SK-N-SH treated with all-trans-retinoic acid at 6 μM for 48 hours (cell line): ENCODE measurements at regions not wholly inside any gene's neighbourhood (a gene's known extent, or its start where the extent isn't known, plus 50 kb on each side); places are given as distances from the start of the nearest gene placed in this dataset.

Source experiments
- ATAC-seq: fragments of 200-7000 bp; cut with Tn5 transposase; 3 replicates; pipeline ENCODE4 v1.9.1; 2020; ENCODE audit warnings: mild to moderate bottlenecking, moderate library complexity
- ARNTL ChIP-seq: fragments of 450-650 bp; formaldehyde crosslinking; IDR thresholded peaks from 2 replicates; pipeline ENCODE4 v1.5.0; 2020; ENCODE audit warnings: low read depth, mild to moderate bottlenecking, moderate library complexity, borderline replicate concordance
- GLIS3 ChIP-seq: fragments of 250-450 bp; sonication (Bioruptor Pico); IDR thresholded peaks from 2 replicates; pipeline ENCODE4 v1.5.0; 2020; ENCODE audit warnings: mild to moderate bottlenecking, moderate library complexity
- ISL1 ChIP-seq: fragments of 250-450 bp; sonication (Bioruptor Pico); IDR thresholded peaks from 2 replicates; pipeline ENCODE4 v2.1.2; 2022; ENCODE audit warnings: mild to moderate bottlenecking, moderate library complexity
- OSR1 ChIP-seq: fragments of 250-450 bp; sonication (Bioruptor Pico); IDR thresholded peaks from 2 replicates; pipeline ENCODE4 v1.8.0; 2022; ENCODE audit warnings: moderate library complexity, mild to moderate bottlenecking, inconsistent platforms
- RARB ChIP-seq: fragments of 250-450 bp; sonication (Bioruptor Pico); IDR thresholded peaks from 2 replicates; pipeline ENCODE4 v1.8.0; 2021; ENCODE audit warnings: mild to moderate bottlenecking, moderate library complexity
- SNAI2 ChIP-seq: fragments of 250-450 bp; sonication (Bioruptor Pico); IDR thresholded peaks from 2 replicates; pipeline ENCODE4 v1.5.0; 2020; ENCODE audit warnings: mild to moderate bottlenecking, moderate library complexity
- TCF4 ChIP-seq: fragments of 250-450 bp; sonication (Bioruptor Pico); IDR thresholded peaks from 2 replicates; pipeline ENCODE4 v1.8.0; 2021; ENCODE audit warnings: mild to moderate bottlenecking, moderate library complexity, borderline replicate concordance
- ZFP3 ChIP-seq: fragments of 250-450 bp; sonication (Bioruptor Pico); IDR thresholded peaks from 2 replicates; pipeline ENCODE4 v1.5.0; 2020; ENCODE audit warnings: mild to moderate bottlenecking, moderate library complexity
- ZFP30 ChIP-seq: fragments of 450-650 bp; formaldehyde crosslinking; IDR thresholded peaks from 2 replicates; pipeline ENCODE4 v1.5.0; 2022; ENCODE audit warnings: mild to moderate bottlenecking, moderate library complexity
- ZNF565 ChIP-seq: fragments of 450-650 bp; formaldehyde crosslinking; conservative IDR thresholded peaks from 2 replicates; pipeline ENCODE4 v1.5.0; 2020; ENCODE audit warnings: low read depth, mild to moderate bottlenecking, moderate library complexity
- ZNF70 ChIP-seq: fragments of 450-650 bp; formaldehyde crosslinking; IDR thresholded peaks from 2 replicates; pipeline ENCODE4 v1.5.0; 2020; ENCODE audit warnings: mild to moderate bottlenecking, moderate library complexity
- ZNF8 ChIP-seq: fragments of 450-650 bp; formaldehyde crosslinking; IDR thresholded peaks from 2 replicates; pipeline ENCODE4 v1.5.0; 2020; ENCODE audit warnings: mild to moderate bottlenecking, moderate library complexity
- TF ChIP-seq, protein P1 (sequence below): fragments of 250-450 bp; sonication (Bioruptor Pico); IDR thresholded peaks from 2 replicates; pipeline ENCODE4 v1.8.0; 2020; ENCODE audit warnings: mild to moderate bottlenecking, moderate library complexity, borderline replicate concordance
- TF ChIP-seq, protein P2 (sequence below): fragments of 250-450 bp; sonication (Bioruptor Pico); IDR thresholded peaks from 2 replicates; pipeline ENCODE4 v1.5.0; 2020; ENCODE audit warnings: mild to moderate bottlenecking, moderate library complexity
- TF ChIP-seq, protein P3 (sequence below): fragments of 250-450 bp; sonication (Bioruptor Pico); IDR thresholded peaks from 2 replicates; pipeline ENCODE4 v1.5.1; 2021; ENCODE audit warnings: mild to moderate bottlenecking, moderate library complexity
- TF ChIP-seq, protein P4 (sequence below): fragments of 250-450 bp; sonication (Bioruptor Pico); IDR thresholded peaks from 2 replicates; pipeline ENCODE4 v1.5.1; 2020; ENCODE audit warnings: low read depth, mild to moderate bottlenecking, moderate library complexity

DNA sequence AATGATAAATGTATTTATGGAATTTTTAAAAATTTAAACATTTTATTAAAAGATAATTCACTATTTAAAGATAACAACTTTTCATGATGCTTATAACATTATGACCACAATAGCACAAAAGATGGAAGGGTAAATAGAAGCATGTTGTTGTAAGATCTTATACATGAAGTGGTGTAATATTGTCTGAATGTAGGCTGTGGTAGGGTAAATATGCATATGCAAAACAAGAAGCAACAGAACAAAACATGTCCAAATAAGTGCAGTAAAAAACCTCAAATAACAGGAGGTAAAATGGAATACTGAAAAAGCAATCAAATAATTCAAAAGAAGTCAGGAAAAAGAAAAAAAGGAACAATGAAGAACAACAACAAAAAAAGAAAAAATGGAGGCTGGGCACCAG, 56.0 kb downstream of the ADM start (continued):
- TF ChIP-seq, protein P1, sequence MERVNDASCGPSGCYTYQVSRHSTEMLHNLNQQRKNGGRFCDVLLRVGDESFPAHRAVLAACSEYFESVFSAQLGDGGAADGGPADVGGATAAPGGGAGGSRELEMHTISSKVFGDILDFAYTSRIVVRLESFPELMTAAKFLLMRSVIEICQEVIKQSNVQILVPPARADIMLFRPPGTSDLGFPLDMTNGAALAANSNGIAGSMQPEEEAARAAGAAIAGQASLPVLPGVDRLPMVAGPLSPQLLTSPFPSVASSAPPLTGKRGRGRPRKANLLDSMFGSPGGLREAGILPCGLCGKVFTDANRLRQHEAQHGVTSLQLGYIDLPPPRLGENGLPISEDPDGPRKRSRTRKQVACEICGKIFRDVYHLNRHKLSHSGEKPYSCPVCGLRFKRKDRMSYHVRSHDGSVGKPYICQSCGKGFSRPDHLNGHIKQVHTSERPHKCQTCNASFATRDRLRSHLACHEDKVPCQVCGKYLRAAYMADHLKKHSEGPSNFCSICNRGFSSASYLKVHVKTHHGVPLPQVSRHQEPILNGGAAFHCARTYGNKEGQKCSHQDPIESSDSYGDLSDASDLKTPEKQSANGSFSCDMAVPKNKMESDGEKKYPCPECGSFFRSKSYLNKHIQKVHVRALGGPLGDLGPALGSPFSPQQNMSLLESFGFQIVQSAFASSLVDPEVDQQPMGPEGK, result no peak
- TF ChIP-seq ZNF70 (CRISPR knock-in tag), result no peak
- TF ChIP-seq ZFP30, result no peak
- no peak for TF ChIP-seq SNAI2 (CRISPR knock-in tag)

DNA sequence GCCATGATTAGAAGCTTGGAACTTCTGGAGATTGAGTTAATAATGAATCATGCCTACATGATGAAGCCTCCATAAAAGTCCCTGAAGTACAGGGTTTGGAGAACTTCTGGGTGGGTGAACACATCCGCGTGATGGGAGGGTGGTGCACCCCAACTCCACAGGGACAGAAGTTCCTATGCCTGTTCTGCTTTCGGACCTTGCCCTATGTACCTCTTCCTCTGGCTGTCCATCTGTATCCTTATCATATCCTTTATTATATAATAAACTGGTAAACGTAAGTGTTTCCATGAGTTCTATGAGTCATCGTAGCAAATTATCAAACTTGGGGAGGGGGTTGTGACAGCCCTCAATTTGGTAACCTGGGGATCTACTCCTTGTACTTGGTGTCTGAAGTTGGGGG, 60.2 kb downstream of the ADM start:
- no peak for ATAC-seq

DNA sequence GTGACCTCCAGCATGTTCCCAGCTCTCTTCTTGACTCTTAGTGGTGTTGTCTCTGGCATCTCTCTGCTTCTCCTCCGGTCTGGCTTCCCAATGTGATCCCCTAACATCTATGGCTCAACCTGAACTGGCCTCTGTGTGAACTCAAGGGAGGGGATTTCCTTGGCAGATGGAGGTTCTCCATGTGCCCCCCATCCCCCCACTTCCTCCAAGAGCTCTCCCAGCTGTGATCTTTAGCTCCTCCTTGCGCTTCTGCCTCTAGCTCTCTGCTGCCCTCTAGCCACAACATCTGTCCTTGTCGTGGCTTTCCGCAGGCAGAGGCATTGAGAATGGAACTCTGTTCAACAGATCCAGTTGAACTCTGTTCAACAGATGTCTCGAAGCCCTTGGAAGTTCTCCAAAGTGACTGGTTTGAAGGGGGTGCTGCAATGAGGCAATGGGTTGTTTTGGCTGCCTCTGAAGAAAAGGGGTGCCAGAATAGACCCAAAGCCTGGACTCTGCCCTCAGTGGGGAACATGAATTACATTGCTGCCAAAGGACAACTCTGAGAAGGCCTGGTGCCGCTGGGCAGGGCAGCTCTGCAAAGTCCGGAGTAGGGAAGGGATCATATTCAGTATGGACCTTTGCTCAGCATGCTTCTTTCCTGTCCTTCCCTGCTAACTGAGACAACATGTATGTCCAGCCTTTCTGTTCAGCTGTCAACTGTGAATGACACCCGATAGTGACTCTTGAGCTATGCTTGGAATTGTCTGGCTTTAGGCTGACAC, 61.9 kb downstream of the ADM start:
- peak; percentile 97 for ATAC-seq
- TF ChIP-seq ZNF70 (CRISPR knock-in tag) (peak; percentile 59; the same call in 1 of the 2 replicates), ZNF8 (CRISPR knock-in tag) (no peak)

More for the DNA sequence above, 60.2 kb downstream of the ADM start:
- TF ChIP-seq GLIS3 (CRISPR knock-in tag), result no peak
- TF ChIP-seq ZFP3, result no peak
- TF ChIP-seq SNAI2 (CRISPR knock-in tag), result no peak
- no peak for TF ChIP-seq ISL1 (CRISPR knock-in tag)
- no peak for TF ChIP-seq TCF4
- TF ChIP-seq, protein P2, sequence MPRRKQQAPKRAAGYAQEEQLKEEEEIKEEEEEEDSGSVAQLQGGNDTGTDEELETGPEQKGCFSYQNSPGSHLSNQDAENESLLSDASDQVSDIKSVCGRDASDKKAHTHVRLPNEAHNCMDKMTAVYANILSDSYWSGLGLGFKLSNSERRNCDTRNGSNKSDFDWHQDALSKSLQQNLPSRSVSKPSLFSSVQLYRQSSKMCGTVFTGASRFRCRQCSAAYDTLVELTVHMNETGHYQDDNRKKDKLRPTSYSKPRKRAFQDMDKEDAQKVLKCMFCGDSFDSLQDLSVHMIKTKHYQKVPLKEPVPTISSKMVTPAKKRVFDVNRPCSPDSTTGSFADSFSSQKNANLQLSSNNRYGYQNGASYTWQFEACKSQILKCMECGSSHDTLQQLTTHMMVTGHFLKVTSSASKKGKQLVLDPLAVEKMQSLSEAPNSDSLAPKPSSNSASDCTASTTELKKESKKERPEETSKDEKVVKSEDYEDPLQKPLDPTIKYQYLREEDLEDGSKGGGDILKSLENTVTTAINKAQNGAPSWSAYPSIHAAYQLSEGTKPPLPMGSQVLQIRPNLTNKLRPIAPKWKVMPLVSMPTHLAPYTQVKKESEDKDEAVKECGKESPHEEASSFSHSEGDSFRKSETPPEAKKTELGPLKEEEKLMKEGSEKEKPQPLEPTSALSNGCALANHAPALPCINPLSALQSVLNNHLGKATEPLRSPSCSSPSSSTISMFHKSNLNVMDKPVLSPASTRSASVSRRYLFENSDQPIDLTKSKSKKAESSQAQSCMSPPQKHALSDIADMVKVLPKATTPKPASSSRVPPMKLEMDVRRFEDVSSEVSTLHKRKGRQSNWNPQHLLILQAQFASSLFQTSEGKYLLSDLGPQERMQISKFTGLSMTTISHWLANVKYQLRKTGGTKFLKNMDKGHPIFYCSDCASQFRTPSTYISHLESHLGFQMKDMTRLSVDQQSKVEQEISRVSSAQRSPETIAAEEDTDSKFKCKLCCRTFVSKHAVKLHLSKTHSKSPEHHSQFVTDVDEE (CRISPR knock-in tag), result no peak

DNA sequence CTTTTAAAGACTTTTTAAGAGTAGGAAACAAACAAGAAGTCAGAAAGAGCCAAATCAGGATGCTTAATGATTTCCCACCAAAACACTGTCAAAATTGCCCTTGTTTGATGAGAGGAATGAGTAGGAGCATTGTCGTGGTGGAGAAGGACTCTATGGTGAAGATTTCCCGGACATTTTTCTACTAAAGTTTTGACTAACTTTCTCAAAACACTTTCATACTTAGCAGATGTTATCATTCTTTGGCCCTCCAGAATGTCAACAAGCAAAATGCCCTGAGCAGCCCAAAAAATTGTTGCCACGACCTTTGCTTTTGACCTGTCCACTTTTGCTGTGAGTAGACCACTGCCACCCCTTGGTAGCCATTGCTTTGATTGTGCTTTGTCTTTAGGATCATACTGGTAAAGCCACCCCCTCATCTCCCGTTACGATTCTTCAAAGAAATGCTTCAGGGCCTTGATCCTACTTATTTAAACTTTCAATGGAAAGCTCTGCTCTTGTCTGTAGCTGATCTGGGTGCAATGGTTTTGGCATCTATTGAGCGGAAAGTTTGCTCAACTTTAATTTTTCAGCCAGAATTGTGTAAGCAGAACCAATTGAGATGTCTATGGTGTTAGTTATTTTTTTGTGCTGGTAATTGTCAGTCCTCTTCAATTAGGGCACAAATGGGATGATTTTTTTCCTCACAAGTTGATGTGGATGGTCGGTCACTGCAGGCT, 67.2 kb downstream of the ADM start:
- TF ChIP-seq ARNTL (CRISPR knock-in tag), result no peak
- TF ChIP-seq GLIS3 (CRISPR knock-in tag), result no peak
- TF ChIP-seq TCF4, result no peak
- TF ChIP-seq ISL1 (CRISPR knock-in tag), result no peak
- TF ChIP-seq, protein P3, sequence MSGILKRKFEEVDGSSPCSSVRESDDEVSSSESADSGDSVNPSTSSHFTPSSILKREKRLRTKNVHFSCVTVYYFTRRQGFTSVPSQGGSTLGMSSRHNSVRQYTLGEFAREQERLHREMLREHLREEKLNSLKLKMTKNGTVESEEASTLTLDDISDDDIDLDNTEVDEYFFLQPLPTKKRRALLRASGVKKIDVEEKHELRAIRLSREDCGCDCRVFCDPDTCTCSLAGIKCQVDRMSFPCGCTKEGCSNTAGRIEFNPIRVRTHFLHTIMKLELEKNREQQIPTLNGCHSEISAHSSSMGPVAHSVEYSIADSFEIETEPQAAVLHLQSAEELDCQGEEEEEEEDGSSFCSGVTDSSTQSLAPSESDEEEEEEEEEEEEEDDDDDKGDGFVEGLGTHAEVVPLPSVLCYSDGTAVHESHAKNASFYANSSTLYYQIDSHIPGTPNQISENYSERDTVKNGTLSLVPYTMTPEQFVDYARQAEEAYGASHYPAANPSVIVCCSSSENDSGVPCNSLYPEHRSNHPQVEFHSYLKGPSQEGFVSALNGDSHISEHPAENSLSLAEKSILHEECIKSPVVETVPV (CRISPR knock-in tag), result no peak
- no peak for TF ChIP-seq ZNF565 (CRISPR knock-in tag)
- TF ChIP-seq, protein P4, sequence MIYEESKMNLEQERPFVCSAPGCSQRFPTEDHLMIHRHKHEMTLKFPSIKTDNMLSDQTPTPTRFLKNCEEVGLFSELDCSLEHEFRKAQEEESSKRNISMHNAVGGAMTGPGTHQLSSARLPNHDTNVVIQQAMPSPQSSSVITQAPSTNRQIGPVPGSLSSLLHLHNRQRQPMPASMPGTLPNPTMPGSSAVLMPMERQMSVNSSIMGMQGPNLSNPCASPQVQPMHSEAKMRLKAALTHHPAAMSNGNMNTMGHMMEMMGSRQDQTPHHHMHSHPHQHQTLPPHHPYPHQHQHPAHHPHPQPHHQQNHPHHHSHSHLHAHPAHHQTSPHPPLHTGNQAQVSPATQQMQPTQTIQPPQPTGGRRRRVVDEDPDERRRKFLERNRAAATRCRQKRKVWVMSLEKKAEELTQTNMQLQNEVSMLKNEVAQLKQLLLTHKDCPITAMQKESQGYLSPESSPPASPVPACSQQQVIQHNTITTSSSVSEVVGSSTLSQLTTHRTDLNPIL (CRISPR knock-in tag), result no peak
- TF ChIP-seq OSR1, result no peak
- TF ChIP-seq ZNF8 (CRISPR knock-in tag), result no peak
- no peak for TF ChIP-seq RARB (CRISPR knock-in tag)
- TF ChIP-seq, protein P1, result no peak
- TF ChIP-seq ZFP30, result no peak
- ATAC-seq, result no peak
